ENCODE measurements at regions not wholly inside any gene's neighbourhood (a gene's known extent, or its start where the extent isn't known, plus 50 kb on each side); places are given as distances from the start of the nearest gene placed in this dataset.

DNA sequence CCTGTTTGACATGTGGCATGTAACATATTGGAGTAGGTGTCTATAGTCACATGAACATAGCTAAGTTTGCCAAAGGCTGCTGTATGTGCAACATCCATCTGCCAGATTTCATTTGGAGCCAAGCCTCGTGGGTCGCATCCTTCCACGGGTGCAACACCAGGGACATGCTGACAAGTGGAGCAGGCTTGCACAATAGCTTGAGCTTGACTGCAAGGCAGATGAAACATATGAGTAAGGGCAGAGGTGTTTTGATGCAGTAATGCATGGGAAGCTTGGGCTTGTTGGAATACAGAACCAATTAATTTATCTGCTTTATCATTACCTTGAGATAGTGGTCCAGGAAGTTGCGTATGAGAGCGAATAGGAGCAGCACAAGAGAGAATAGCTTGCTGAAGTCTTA is 74.1 kb upstream of the BTN3A2 start:
- peaks cover 0 to 6% of the 10 kb centered on the region in 2 donors for H3K4me1 ChIP-seq
- H3K4me3 ChIP-seq = no peak overlapping the region
- no peak overlapping the region for H3K27ac ChIP-seq
- H3K9me3 ChIP-seq = no peaks in the 10 kb centered on the region
- TF ChIP-seq, protein P1, sequence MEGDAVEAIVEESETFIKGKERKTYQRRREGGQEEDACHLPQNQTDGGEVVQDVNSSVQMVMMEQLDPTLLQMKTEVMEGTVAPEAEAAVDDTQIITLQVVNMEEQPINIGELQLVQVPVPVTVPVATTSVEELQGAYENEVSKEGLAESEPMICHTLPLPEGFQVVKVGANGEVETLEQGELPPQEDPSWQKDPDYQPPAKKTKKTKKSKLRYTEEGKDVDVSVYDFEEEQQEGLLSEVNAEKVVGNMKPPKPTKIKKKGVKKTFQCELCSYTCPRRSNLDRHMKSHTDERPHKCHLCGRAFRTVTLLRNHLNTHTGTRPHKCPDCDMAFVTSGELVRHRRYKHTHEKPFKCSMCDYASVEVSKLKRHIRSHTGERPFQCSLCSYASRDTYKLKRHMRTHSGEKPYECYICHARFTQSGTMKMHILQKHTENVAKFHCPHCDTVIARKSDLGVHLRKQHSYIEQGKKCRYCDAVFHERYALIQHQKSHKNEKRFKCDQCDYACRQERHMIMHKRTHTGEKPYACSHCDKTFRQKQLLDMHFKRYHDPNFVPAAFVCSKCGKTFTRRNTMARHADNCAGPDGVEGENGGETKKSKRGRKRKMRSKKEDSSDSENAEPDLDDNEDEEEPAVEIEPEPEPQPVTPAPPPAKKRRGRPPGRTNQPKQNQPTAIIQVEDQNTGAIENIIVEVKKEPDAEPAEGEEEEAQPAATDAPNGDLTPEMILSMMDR (IDR thresholded peaks at IDR 0.05) = no peak
- H3K27me3 ChIP-seq = no peaks in the 10 kb centered on the region
- H3K36me3 ChIP-seq = no peaks in the 10 kb centered on the region
- no peak for DNase-seq (ENCODE audit: low spot score)

DNA sequence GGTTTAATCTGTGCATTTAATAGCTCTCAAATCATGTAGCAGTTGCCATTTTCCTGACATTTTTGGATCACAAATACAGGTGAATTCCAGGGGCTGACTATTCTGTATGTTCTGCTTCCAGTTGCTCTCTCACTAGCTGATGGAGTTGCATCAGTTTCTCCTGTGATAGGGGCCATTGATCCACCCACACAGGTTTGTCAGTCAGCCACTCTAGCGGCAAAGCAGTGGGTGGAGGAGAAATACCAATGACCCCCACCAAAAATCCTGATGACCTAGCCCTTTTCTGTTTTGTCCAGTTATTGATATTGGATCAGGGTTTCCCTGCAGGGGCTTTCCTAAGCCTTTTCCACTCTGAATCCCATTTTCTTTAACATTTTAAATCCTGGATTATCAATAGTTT is 72.3 kb upstream of the BTN3A2 start:
- no peak overlapping the region for H3K4me3 ChIP-seq
- no peaks in the 10 kb centered on the region for H3K4me1 ChIP-seq
- DNase-seq (ENCODE audit: low spot score) = no peak
- no peaks in the 10 kb centered on the region for H3K36me3 ChIP-seq
- no peak overlapping the region for H3K27ac ChIP-seq
- no peaks in the 10 kb centered on the region for H3K27me3 ChIP-seq
- TF ChIP-seq, protein P1 (IDR thresholded peaks at IDR 0.05) = no peak
- no peaks in the 10 kb centered on the region for H3K9me3 ChIP-seq

DNA sequence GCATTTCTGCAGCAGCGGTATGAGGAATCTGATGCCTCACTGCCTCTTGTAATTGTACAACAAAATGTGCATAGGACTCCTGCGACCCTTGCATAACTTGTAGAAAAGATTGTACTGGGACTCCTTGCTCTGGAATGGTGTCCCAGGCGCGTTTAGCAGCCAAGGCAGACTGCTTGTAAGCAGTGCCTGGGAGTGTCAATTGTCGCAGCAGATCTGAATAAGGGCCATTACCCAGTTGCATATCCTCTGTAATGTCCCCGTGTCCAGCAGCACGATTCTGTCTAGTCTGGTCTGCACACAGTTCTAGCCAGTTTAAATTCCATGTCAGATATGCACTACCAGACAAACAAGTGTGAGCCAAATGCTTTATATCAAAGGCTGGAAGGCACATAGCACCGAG is 70.7 kb upstream of the BTN3A2 start:
- Histone ChIP-seq H3K9me3 (no peaks in the 10 kb centered on the region), H3K4me3 (no peak overlapping the region), H3K4me1 (no peaks in the 10 kb centered on the region), H3K27me3 (no peaks in the 10 kb centered on the region), H3K36me3 (no peaks in the 10 kb centered on the region), H3K27ac (no peak overlapping the region)
- no peak for DNase-seq (ENCODE audit: low spot score)
- TF ChIP-seq, protein P1 (IDR thresholded peaks at IDR 0.05) = no peak

DNA sequence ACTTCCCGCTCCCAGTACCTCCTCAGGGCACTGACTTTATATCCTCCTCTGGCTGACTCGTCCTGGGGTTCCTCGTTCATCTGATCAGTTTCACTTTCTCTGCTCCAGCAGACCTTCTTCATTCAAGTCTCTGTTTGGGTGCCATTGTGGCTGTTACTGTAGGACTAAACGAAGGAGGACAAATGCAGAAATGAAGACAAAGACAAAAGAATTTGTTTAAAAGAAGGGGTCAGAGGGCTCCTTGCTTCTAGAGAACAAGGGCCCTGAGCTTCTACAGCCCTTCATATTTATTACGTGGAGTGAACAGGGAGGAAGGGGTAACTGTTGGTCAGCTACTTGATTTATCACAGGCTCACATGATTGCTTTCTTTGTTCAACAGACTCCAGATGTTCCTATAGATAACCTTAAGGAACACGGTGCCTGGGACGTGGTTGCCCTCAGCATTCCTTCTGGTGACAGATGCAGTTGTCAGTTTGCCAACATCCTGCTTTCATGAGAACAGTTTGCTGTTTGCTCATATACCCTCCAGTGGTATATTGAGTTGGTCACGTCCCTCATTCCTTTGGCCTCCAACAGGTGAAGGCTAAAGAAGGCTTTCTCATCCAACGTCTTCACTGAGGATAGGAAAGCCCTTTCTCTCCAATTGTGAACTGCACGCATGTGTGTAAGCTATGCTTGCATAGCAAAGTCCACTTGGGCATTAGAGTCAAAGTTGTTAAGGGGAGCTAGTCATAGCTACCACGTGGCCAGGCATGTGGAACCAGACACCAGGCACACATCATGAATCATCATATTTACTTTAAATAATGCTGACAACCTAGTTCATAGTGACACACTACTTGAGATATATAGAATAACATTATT is 69.1 kb upstream of the BTN3A2 start:
- no peaks in the 10 kb centered on the region for H3K9me3 ChIP-seq
- no peaks in the 10 kb centered on the region for H3K36me3 ChIP-seq
- H3K27ac ChIP-seq = no peak overlapping the region
- TF ChIP-seq, protein P1 (IDR thresholded peaks at IDR 0.05) = no peak
- H3K4me1 ChIP-seq = no peaks in the 10 kb centered on the region
- no peaks in the 10 kb centered on the region for H3K27me3 ChIP-seq
- DNase-seq (ENCODE audit: low spot score) = no peak
- no peak overlapping the region for H3K4me3 ChIP-seq

DNA sequence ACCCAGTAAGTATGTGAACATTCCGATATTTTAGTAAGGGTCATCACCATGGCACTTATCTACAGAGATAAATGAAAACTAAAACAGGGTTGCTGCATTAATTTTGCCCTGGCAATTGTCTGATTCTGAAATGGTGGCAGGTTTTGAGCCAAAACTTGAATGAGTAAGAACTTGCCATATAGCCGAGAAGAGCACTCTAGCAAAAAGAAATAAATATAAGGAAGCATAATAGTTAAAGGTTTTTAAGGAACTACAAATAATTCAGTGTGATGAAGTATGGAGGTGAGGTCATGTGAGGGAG is 68.5 kb upstream of the BTN3A2 start:
- TF ChIP-seq, protein P1 (IDR thresholded peaks at IDR 0.05) = no peak
- no peaks in the 10 kb centered on the region for H3K27me3 ChIP-seq
- H3K36me3 ChIP-seq = no peaks in the 10 kb centered on the region

More for the DNA sequence above, 68.5 kb upstream of the BTN3A2 start:
- DNase-seq (ENCODE audit: low spot score) = no peak
- H3K4me3 ChIP-seq = no peak overlapping the region
- no peaks in the 10 kb centered on the region for H3K4me1 ChIP-seq
- no peak overlapping the region for H3K27ac ChIP-seq
- H3K9me3 ChIP-seq = no peaks in the 10 kb centered on the region

All from right atrium auricular region (tissue), 2 donors.